HG02943 (cell line): ENCODE measurements at regions not wholly inside any gene's neighbourhood (a gene's known extent, or its start where the extent isn't known, plus 50 kb on each side); places are given as distances from the start of the nearest gene placed in this dataset.
"Not testable (repeated sequence)": the region's sequence is repeated elsewhere in the genome, so short reads cannot be mapped to it uniquely, and the experiment has no call there.

Experiments
- ATAC-seq: cut with Tn5 transposase; IDR thresholded peaks from one replicate; pipeline ENCODE4 v1.9.1; 2021; ENCODE audit warnings: mild to moderate bottlenecking, low read depth, moderate library complexity; ENCODE audit not compliant: unreplicated experiment

GRCh38 chr15:35286721-35287120 is 201.6 kb upstream of the NANOGP8 start:
- ATAC-seq = no peak

GRCh38 chr15:35282965-35283496 is 197.9 kb upstream of the NANOGP8 start:
- ATAC-seq = no peak

- ATAC-seq = no peak
Observed at GRCh38 chr15:35281515-35281914, 196.4 kb upstream of the NANOGP8 start.

DNA sequence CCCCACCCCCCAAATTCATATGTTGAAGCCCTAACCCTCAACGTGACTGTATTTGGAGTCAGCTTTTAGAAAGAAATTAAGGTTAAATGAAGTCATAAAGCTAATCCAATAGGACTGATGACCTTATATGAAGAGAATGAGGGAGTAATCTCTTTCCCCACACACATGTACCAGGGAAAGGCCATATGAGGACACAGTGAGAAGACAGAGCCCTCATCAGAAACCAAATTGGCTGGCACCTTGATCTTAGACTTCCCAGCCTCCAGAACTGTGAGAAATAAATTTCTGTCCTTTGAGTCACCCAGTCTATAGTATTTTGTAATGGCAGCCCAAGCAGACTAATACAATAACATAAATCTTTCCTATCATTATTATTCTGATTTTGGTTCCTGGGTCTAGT is 194.7 kb upstream of the NANOGP8 start:
- no peak for ATAC-seq

DNA sequence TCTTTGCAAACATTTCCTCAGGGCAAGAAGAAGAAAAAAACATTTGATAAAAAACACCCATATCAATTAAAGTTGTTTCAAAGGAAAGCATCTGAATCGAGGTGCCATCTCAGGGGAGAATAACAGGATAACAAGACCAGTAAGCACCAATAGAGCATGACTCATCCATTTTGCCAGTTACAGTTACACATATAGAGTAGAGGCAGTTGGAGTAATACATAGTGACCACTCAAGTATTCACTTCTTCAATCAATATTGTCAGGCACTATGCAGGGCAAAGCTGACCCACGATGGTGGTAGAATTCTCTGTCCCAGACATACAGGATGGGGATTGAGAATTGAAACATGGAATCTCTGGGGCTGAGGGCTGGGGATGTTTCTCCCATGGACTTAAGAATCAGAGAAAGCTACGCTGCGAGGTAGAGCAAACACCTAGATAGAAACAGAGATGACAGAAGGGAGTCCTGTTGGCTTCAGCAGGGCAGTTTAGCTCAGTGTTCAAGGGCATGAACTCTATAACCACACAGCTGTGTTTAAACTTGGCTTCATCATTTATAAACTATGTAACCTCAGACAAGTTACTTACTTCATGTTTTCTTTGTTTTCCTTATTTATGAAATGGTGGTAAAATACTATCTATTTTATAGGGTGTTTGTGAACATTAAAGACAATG is 186.4 kb upstream of the NANOGP8 start:
- no peak for ATAC-seq

DNA sequence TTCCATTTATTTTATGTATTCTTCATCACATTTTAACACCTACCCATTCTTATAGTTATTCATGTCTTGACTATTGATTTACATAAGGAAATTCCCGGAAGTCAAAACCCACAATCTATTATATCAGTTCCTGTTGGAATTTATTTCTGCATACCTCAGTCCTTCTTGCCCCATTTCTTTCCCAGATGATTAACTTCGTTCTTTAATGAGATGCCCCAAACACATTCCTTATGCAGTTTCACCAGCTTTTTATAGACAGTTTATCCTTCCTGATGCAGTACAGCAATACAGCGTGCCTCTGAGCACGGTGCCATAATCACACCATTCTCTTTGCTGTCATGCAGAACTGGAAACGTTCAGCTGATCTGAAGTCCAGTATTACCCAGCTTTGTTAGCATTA is 175.8 kb upstream of the NANOGP8 start:
- no peak for ATAC-seq

GRCh38 chr15:35260274-35260673 is 175.2 kb upstream of the NANOGP8 start:
- ATAC-seq = not testable (repeated sequence)

GRCh38 chr15:35256551-35256950 is 171.5 kb upstream of the NANOGP8 start:
- ATAC-seq = no peak

GRCh38 chr15:35256141-35256540 is 171.0 kb upstream of the NANOGP8 start:
- ATAC-seq = no peak

DNA sequence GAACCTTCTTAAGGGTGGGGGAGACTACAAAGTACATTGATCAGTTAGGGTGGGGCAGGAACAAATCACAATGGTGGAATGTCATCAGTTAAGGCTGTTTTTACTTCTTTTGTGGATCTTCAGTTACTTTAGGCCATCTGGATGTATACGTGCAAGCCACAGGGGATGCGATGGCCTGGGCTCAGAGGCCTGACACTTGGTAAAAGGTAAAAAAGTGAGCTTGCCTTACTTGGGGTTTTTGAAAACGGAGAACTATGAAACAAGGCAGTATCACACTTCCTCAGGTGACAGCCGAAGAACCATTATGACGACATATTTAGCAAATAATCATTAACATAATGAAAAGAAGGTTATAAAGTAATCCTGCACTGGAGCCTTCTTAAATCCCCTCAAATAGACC is 169.8 kb upstream of the NANOGP8 start:
- not testable (repeated sequence) for ATAC-seq

GRCh38 chr15:35254062-35254461 is 169.0 kb upstream of the NANOGP8 start:
- ATAC-seq = no peak

- no peak for ATAC-seq
Observed at GRCh38 chr15:35252351-35252865, 167.3 kb upstream of the NANOGP8 start.

DNA sequence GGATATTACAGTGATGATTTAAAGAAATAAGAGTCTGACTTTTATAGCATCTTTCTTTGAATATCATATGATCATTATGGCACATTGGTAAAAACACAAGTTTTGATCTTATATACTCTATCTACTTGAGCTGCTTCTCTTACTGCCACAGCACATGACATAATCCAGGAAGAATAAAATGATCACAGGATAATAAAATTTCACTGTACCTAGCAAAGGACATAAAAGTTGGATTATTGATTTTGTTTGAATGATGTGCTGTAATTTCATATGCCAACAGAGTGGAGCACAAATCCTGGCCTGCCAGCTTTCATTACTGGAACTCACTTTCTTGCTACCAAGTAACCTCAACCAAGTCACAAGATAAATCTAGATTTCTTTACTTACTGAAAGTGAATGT is 162.1 kb upstream of the NANOGP8 start:
- ATAC-seq = no peak

GRCh38 chr15:35246451-35246850 is 161.4 kb upstream of the NANOGP8 start:
- no peak for ATAC-seq

DNA sequence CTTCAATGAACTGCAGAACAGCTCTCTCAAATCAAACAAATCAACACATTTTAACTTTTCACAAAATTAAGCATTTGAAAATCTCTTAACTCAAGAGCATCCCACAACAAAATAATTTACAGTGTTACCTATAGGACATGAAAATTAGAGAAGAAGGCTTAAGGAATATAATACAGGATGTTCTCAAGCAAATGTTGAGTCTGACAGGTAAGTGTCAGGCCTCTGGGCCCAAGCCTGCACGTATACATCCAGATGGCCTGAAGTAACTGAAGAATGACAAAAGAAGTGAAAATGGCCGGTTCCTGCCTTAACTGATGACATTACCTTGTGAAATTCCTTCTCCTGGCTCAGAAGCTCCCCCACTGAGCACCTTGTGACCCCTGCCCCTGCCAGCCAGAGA is 160.6 kb upstream of the NANOGP8 start:
- not testable (repeated sequence) for ATAC-seq

DNA sequence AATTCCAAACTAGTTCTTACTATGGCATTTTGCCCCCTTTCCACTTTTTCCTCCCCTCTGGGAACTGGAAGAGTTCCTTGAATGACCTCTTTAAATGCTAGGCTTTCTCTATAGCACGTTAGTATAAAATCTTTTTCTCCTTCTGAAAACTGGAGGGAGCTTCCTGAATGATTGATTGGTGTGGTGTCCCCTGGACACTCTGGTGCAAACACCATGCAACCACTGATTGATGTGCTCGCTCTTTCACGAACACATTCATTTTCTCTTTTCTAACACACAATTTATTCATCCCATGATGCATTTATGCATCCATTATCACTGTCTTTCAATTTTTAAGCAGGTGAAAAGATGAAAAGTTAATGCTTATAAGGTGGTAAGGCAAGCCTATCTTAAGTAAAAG is 159.1 kb upstream of the NANOGP8 start:
- ATAC-seq = no peak

DNA sequence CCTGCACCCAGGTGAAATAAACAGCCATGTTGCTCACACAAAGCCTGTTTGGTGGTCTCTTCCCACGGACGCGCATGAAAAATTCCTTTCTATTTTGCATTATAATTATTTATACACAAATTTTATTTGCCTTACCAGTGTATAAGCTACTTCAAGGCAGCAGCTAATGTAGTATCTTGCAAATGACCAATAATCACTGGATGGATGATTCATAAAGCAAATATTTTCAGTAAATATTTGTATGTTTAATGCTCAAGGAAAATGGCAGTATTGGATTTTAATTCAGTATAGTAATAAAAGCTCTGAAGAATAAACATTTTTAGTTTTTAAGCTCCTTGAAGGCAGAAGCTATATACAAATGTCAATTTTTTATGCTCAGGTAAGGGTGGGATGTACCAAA is 158.7 kb upstream of the NANOGP8 start:
- ATAC-seq = no peak

GRCh38 chr15:35239693-35240092 is 154.6 kb upstream of the NANOGP8 start:
- not testable (repeated sequence) for ATAC-seq

GRCh38 chr15:35238448-35238847 is 153.4 kb upstream of the NANOGP8 start:
- not testable (repeated sequence) for ATAC-seq

DNA sequence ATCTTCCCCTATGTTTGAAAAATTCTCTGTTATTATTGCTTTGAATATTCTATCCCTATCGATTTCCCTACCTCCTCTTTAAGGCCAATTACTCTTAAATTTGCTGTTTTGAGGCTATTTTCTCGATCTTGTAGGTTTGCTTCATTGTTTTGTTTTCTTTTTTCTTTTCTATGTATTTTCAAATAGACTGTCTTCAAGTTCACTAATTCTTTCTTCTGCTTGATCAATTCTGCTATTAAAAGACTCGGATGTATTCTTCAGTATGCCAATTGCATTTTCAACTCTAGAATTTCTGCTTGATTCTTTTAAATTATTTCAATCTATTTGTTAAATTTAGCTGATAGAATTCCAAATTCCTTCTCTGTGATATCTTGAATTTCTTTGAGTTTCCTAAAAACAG is 144.0 kb upstream of the NANOGP8 start:
- ATAC-seq = no peak

DNA sequence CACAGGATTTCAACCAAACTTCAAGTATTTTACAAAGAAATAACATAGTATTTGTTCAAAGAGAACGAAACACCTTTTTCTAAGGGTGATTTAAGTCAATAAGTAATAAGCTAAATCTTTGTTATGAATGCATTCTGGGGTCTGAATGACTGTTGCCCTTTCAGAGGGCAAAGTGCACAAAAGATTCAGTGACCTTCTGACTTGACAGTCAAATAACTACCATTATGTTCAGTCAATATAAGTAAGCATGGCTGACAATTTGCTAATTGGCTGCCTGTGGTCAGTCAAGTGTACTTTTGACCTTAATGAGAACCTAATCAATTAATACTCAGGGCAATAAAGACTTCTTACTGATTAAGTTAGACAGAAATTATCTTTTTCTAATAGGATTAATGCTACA is 133.1 kb upstream of the NANOGP8 start:
- ATAC-seq = no peak

DNA sequence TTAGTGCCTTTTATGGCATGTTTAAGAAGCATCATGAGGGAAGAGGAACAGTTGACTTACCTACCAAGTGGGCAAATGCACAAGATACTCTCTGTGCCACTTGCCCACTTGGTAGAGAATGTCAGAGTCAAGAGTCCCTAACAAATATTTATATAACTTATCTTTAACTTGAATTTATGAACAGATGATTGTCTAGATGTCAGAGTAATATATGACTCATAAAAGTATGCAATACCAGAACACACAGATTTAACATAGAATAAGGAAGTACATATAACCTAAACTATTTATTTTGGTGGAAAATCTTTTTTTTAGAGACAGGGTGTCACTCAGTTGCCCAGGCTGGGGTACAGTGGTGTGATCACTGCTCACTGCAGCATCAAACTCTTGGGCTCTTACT is 130.0 kb upstream of the NANOGP8 start:
- ATAC-seq = no peak
